ENCODE measurements at regions not wholly inside any gene's neighbourhood (a gene's known extent, or its start where the extent isn't known, plus 50 kb on each side); places are given as distances from the start of the nearest gene placed in this dataset.

DNA sequence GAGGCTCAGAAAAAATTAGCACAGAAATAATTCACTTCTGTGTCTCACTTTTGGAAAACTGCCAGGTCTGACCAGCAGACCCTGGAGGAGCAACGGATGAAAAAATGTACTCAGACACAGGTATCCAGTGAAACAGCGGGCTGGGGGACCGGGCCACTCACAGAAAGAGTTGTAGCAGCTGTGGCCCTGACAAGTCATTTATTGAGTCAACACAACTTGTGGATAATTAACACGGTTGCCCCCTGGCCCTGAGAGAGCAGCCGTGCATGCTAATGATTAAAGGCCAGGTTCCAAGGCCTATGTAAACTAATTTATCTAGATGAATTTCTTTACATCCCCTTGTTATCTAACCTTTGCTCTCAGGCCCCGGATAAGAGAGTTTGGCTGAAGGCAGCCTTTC is 131.3 kb downstream of the AASDHPPT start:
- TF ChIP-seq GATA2 (IDR thresholded peaks at IDR 0.05; ENCODE audit: low read depth, low read length) (no peak), GATA3 (IDR thresholded peaks at IDR 0.05; ENCODE audit: low read depth, low read length) (no peak)
